ENCODE measurements at regions not wholly inside any gene's neighbourhood (a gene's known extent, or its start where the extent isn't known, plus 50 kb on each side); places are given as distances from the start of the nearest gene placed in this dataset.
"Not testable (repeated sequence)": the region's sequence is repeated elsewhere in the genome, so short reads cannot be mapped to it uniquely, and the experiment has no call there.

GRCh38 chrX:115968436-115969252 lies 201.9 kb upstream of the AGTR2 start:
- DNase-seq (ENCODE audit: low spot score): peak; percentile 35

GRCh38 chrX:115970718-115971117 lies 199.8 kb upstream of the AGTR2 start:
- no peak for DNase-seq (ENCODE audit: low spot score)

GRCh38 chrX:115972717-115973116 lies 197.8 kb upstream of the AGTR2 start:
- no peak for DNase-seq (ENCODE audit: low spot score)

GRCh38 chrX:115978068-115978467 lies 192.5 kb upstream of the AGTR2 start:
- DNase-seq (ENCODE audit: low spot score): no peak

- DNase-seq (ENCODE audit: low spot score): not testable (repeated sequence)
Measured at GRCh38 chrX:115983148-115983547, 187.4 kb upstream of the AGTR2 start.

- DNase-seq (ENCODE audit: low spot score): not testable (repeated sequence)
Measured at GRCh38 chrX:115987464-115987863, 183.1 kb upstream of the AGTR2 start.

- no peak for DNase-seq (ENCODE audit: low spot score)
Measured at GRCh38 chrX:115988825-115989224, 181.7 kb upstream of the AGTR2 start.

- no peak for DNase-seq (ENCODE audit: low spot score)
Measured at GRCh38 chrX:115989686-115990085, 180.9 kb upstream of the AGTR2 start.

- DNase-seq (ENCODE audit: low spot score): no peak
Measured at GRCh38 chrX:116009346-116009745, 161.2 kb upstream of the AGTR2 start.

GRCh38 chrX:116009861-116010710 lies 160.5 kb upstream of the AGTR2 start:
- DNase-seq (ENCODE audit: low spot score): peak; percentile 38

GRCh38 chrX:116010939-116011338 lies 159.6 kb upstream of the AGTR2 start:
- DNase-seq (ENCODE audit: low spot score): no peak

GRCh38 chrX:116031331-116031730 lies 139.2 kb upstream of the AGTR2 start:
- DNase-seq (ENCODE audit: low spot score): no peak
